HCT116 (cell line): ENCODE measurements at regions not wholly inside any gene's neighbourhood (a gene's known extent, or its start where the extent isn't known, plus 50 kb on each side); places are given as distances from the start of the nearest gene placed in this dataset.

Experiments used
- ATAC-seq: fragments of 200-7000 bp; cut with Tn5 transposase; 2 replicates; pipeline ENCODE4 v1.9.1; 2020; ENCODE audit warnings: mild to moderate bottlenecking, moderate library complexity
- BruUV-seq: library from RNA; stranded (reverse); fragments of 400-500 nt; replicated peaks from 2 replicates; lab custom pipeline; 2021; lab: Mats Ljungman, UMichigan
- CTCF ChIA-PET: fragments of 300-600 bp; sonication (Branson Sonifier 250); formaldehyde crosslinking; loops from one replicate; lab custom pipeline; 2021; ENCODE audit warnings: antibody characterized with exemption; lab: Charles Lee
- POLR2A ChIA-PET: fragments of 300-600, 350-600 bp; sonication (Branson Sonifier 250); formaldehyde crosslinking; loops from one replicate; lab custom pipeline; 2021; ENCODE audit warnings: antibody characterized with exemption; lab: Charles Lee
- RAD21 ChIA-PET, 2 experiments: fragments of 300-600 bp; sonication (Branson Sonifier 250); formaldehyde crosslinking; loops; one replicate each; lab custom pipeline; 2023; ENCODE audit warnings: low total read pairs in 2 of 2; ENCODE audit not compliant: uncharacterized antibody in 2 of 2, unreplicated experiment in 2 of 2, low non-redundant PET in 1 of 2; lab: Charles Lee
- DNase-seq: peaks from one replicate; pipeline ENCODE4 v3.0.0-alpha.2; 2010; ENCODE audit warnings: low read depth, low spot score
- H2AFZ ChIP-seq: fragments of 200-600 bp; shearing (Covaris generic), sonication (generic); 2 replicates; pipeline ENCODE4 v1.6.1; 2017; ENCODE audit warnings: low read depth, mixed run types, mixed read lengths, antibody characterized with exemption, low read length; ENCODE audit not compliant: poor library complexity, severe bottlenecking
- H3K27ac ChIP-seq: 2 replicates; pipeline ENCODE4 v1.5.1; 2012; ENCODE audit warnings: low read depth, low read length
- H3K27me3 ChIP-seq: fragments of 200-600 bp; sonication (generic); 2 replicates; pipeline ENCODE4 v1.6.1; 2016; ENCODE audit warnings: mixed run types, low read length, mixed read lengths; ENCODE audit not compliant: insufficient read depth
- H3K36me3 ChIP-seq, 2 experiments: fragments of 200-500 bp in 1 of 2; fragments of 200-600 bp in 1 of 2; sonication (Bioruptor generic) in 1 of 2; sonication (generic) in 1 of 2; 2 replicates each; pipeline versions ENCODE4 v1.5.1 to v1.6.1; 2014 to 2016; ENCODE audit warnings: low read length in 2 of 2, inconsistent platforms in 1 of 2, mixed read lengths in 1 of 2, mixed run types in 1 of 2; ENCODE audit not compliant: insufficient read depth in 2 of 2, control insufficient read depth in 1 of 2
- H3K4me1 ChIP-seq, 2 experiments: fragments of 200-600 bp in 1 of 2; sonication (generic) in 1 of 2; 2 replicates each; pipeline versions ENCODE4 v1.5.1 to v1.6.1; 2012 to 2017; ENCODE audit warnings: low read length in 2 of 2, inconsistent platforms in 1 of 2, mild to moderate bottlenecking in 1 of 2, mixed read lengths in 1 of 2, mixed run types in 1 of 2, moderate library complexity in 1 of 2; ENCODE audit not compliant: insufficient read depth in 2 of 2, control insufficient read depth in 1 of 2
- H3K4me2 ChIP-seq: fragments of 200-600 bp; sonication (generic); 2 replicates; pipeline ENCODE4 v1.6.1; 2017; ENCODE audit warnings: mixed run types, low read length, mixed read lengths
- H3K4me3 ChIP-seq, 2 experiments: fragments of 200-600 bp in 1 of 2; sonication (generic) in 1 of 2; replicated peaks in 1 of 2; 2 replicates each; pipeline ENCODE4 v1.5.1; 2011 to 2016; ENCODE audit warnings: low read length in 2 of 2, control low read depth in 1 of 2, low read depth in 1 of 2, mild to moderate bottlenecking in 1 of 2, mixed read lengths in 1 of 2, mixed run types in 1 of 2
- H3K79me2 ChIP-seq: fragments of 200-600 bp; sonication (generic); 2 replicates; pipeline ENCODE4 v1.6.1; 2017; ENCODE audit warnings: mild to moderate bottlenecking, mixed run types, low read length, moderate library complexity, mixed read lengths; ENCODE audit not compliant: insufficient read depth
- H3K9ac ChIP-seq: fragments of 200-600 bp; sonication (generic); 2 replicates; pipeline ENCODE4 v1.6.1; 2016; ENCODE audit warnings: low read length, mixed read lengths
- H3K9me2 ChIP-seq: fragments of 200-600 bp; sonication (generic), shearing (Covaris generic); 2 replicates; pipeline ENCODE4 v1.6.1; 2017; ENCODE audit warnings: mixed run types, mild to moderate bottlenecking, moderate library complexity; ENCODE audit not compliant: insufficient read depth
- H3K9me3 ChIP-seq, 2 experiments: fragments of 200-500 bp in 1 of 2; fragments of 200-600 bp in 1 of 2; sonication (Bioruptor generic) in 1 of 2; sonication (generic) in 1 of 2; 2 replicates each; pipeline ENCODE4 v1.6.1; 2014 to 2017; ENCODE audit warnings: low read length in 2 of 2, mixed read lengths in 2 of 2, inconsistent platforms in 1 of 2, low read depth in 1 of 2, mild to moderate bottlenecking in 1 of 2, mixed run types in 1 of 2, moderate library complexity in 1 of 2; ENCODE audit not compliant: control insufficient read depth in 1 of 2, insufficient read depth in 1 of 2
- H4K20me1 ChIP-seq: fragments of 200-600 bp; sonication (generic), shearing (Covaris generic); 2 replicates; pipeline ENCODE4 v1.6.1; 2017; ENCODE audit warnings: mixed run types, mild to moderate bottlenecking, moderate library complexity; ENCODE audit not compliant: insufficient read depth
- CBX3 ChIP-seq: IDR thresholded peaks from 2 replicates; pipeline ENCODE4 v1.6.1; 2012; ENCODE audit warnings: low read depth
- CTCF ChIP-seq, 3 experiments: fragments of 200-600 bp in 1 of 3; sonication (generic) in 1 of 3; IDR thresholded peaks in 2 of 3; conservative IDR thresholded peaks in 1 of 3; 2 replicates each; pipeline ENCODE4 v1.5.1; 2012 to 2017; ENCODE audit warnings: low read depth in 2 of 3, low read length in 2 of 3, antibody characterized with exemption in 1 of 3, borderline replicate concordance in 1 of 3, control low read depth in 1 of 3, mild to moderate bottlenecking in 1 of 3, mixed read lengths in 1 of 3, mixed run types in 1 of 3, moderate library complexity in 1 of 3; ENCODE audit not compliant: insufficient read depth in 1 of 3
- ELF1 ChIP-seq: IDR thresholded peaks from 2 replicates; pipeline ENCODE4 v1.6.1; 2012; ENCODE audit warnings: low read depth, borderline replicate concordance
- EZH2phosphoT487 ChIP-seq: fragments of 200-600 bp; IDR thresholded peaks from 2 replicates; pipeline ENCODE4 v1.6.1; 2018; ENCODE audit warnings: antibody characterized with exemption, borderline replicate concordance
- FOSL1 ChIP-seq: IDR thresholded peaks from 2 replicates; pipeline ENCODE4 v1.6.1; 2012; ENCODE audit warnings: low read depth
- JUND ChIP-seq: IDR thresholded peaks from 2 replicates; pipeline ENCODE4 v1.6.1; 2012
- POLR2A ChIP-seq: IDR thresholded peaks from 2 replicates; pipeline ENCODE4 v1.7.0; 2011; ENCODE audit warnings: borderline replicate concordance; ENCODE audit not compliant: insufficient read depth, insufficient read length; ENCODE audit errors: extremely low read depth
- POLR2AphosphoS5 ChIP-seq: IDR thresholded peaks from 2 replicates; pipeline ENCODE4 v1.6.1; 2011; ENCODE audit warnings: mild to moderate bottlenecking, low read depth, low read length, moderate library complexity
- TCF7L2 ChIP-seq: IDR thresholded peaks from 2 replicates; pipeline ENCODE4 v1.7.0; 2011; ENCODE audit warnings: borderline replicate concordance, inconsistent platforms; ENCODE audit not compliant: insufficient read depth, insufficient read length; ENCODE audit errors: extremely low read depth
- ZBTB33 ChIP-seq: IDR thresholded peaks from 2 replicates; pipeline ENCODE4 v1.6.1; 2011; ENCODE audit warnings: mild to moderate bottlenecking, low read length, moderate library complexity; ENCODE audit not compliant: insufficient replicate concordance; ENCODE audit errors: extremely low read depth
- intact Hi-C: fragments of 100-400 bp; cut with micrococcal nuclease; formaldehyde crosslinking; loops from 2 replicates; pipeline ENCODE4 v1.10.0; 2022

- Histone ChIP-seq H3K27ac (no peak overlapping the region), H3K4me2 (peak overlapping the region; percentile 26), H3K9ac (no peak overlapping the region), H3K36me3 (no peaks in the 10 kb centered on the region), H2AFZ (peak overlapping the region; percentile 81), H3K79me2 (no peaks in the 10 kb centered on the region), H3K27me3 (no peaks in the 10 kb centered on the region), H4K20me1 (no peaks in the 10 kb centered on the region), H3K9me2 (no peaks in the 10 kb centered on the region), H3K4me1 (peaks cover 5 to 12% of the 10 kb centered on the region in 2 experiments; a peak in 3 of 4 replicates), H3K9me3 (no peaks in the 10 kb centered on the region), H3K4me3 (no peak overlapping the region)
- CTCF ChIA-PET, result interaction anchor here (1.7 kb wide), 1 partner anchor 41 kb away, joined by 8 read pairs; no protein-coding TSS in a partner anchor
- ATAC-seq (no peak), DNase-seq (no peak)
- no TSS peak for BruUV-seq
- POLR2A ChIA-PET, result no interaction called here
- RAD21 ChIA-PET, result no interaction called here
- no peak for TF ChIP-seq POLR2A
- TF ChIP-seq POLR2AphosphoS5, result no peak
- TF ChIP-seq CBX3, result no peak
- TF ChIP-seq EZH2phosphoT487, result no peak
- no peak for TF ChIP-seq JUND
- TF ChIP-seq FOSL1, result no peak
- TF ChIP-seq CTCF (IDR thresholded peaks at IDR 0.05 in 2 of 3, conservative IDR thresholded peaks at IDR 0.05 in 1 of 3; ENCODE audit: borderline replicate concordance in 1 of 3, insufficient read depth in 1 of 3, low read depth in 2 of 3, low read length in 2 of 3), result no peak
- TF ChIP-seq ELF1, result no peak
- TF ChIP-seq ZBTB33, result no peak
- TF ChIP-seq TCF7L2, result no peak
- intact Hi-C loops, result no loop called here
Measured at GRCh38 chr3:102714567-102714966, 279.8 kb downstream of the ZPLD1 start.
